HEK293 (cell line): ENCODE measurements at regions not wholly inside any gene's neighbourhood (a gene's known extent, or its start where the extent isn't known, plus 50 kb on each side); places are given as distances from the start of the nearest gene placed in this dataset.

Experiments used
- CTCF ChIA-PET: fragments of 350-600 bp; formaldehyde crosslinking; extraction: SDS; loops from one replicate; lab custom pipeline; 2021; ENCODE audit warnings: antibody characterized with exemption; lab: Yijun Ruan, JAX
- POLR2A ChIA-PET: fragments of 300-600 bp; formaldehyde crosslinking; extraction: SDS; loops from one replicate; lab custom pipeline; 2020; ENCODE audit warnings: antibody characterized with exemption, inconsistent platforms; lab: Yijun Ruan, JAX
- H3K27ac ChIP-seq: fragments of 200-500 bp; sonication (Bioruptor generic); 2 replicates; pipeline ENCODE4 v1.5.1; 2014; ENCODE audit warnings: low read depth, low read length, control low read depth, inconsistent platforms; ENCODE audit errors: extremely low read depth
- H3K36me3 ChIP-seq, 2 experiments: fragments of 200-500 bp in 1 of 2; sonication (Bioruptor generic) in 1 of 2; 1 replicate in 1 of 2; 2 replicates in 1 of 2; pipeline ENCODE4 v1.5.1; 2014 to 2017; ENCODE audit warnings: inconsistent platforms in 2 of 2, low read length in 2 of 2; ENCODE audit not compliant: control insufficient read depth in 2 of 2, insufficient read depth in 1 of 2
- H3K4me1 ChIP-seq: fragments of 200-500 bp; sonication (Bioruptor generic); 2 replicates; pipeline ENCODE4 v1.5.1; 2014; ENCODE audit warnings: mild to moderate bottlenecking, low read length, inconsistent platforms; ENCODE audit not compliant: control insufficient read depth, insufficient read depth
- H3K4me3 ChIP-seq: 2 replicates; pipeline ENCODE4 v1.5.1; 2011; ENCODE audit warnings: low read depth, mild to moderate bottlenecking, control low read depth, low read length, moderate library complexity
- H3K9me3 ChIP-seq: fragments of 200-500 bp; sonication (Bioruptor generic); 2 replicates; pipeline ENCODE4 v1.5.1; 2014; ENCODE audit warnings: low read depth, low read length, inconsistent platforms; ENCODE audit not compliant: control insufficient read depth, insufficient read depth
- FEZF1 ChIP-seq: fragments of 450-650 bp; formaldehyde crosslinking; IDR thresholded peaks from 2 replicates; pipeline ENCODE4 v1.5.1; 2016; ENCODE audit warnings: missing biosample characterization, missing genetic modification characterization
- GLI2 ChIP-seq: fragments of 450-650 bp; formaldehyde crosslinking; IDR thresholded peaks from 2 replicates; pipeline ENCODE4; 2017; ENCODE audit warnings: missing biosample characterization, missing genetic modification characterization, low read depth, borderline replicate concordance
- KLF7 ChIP-seq: fragments of 450-650 bp; formaldehyde crosslinking; IDR thresholded peaks from 2 replicates; pipeline ENCODE4 v1.5.1; 2016; ENCODE audit warnings: missing biosample characterization, missing genetic modification characterization, borderline replicate concordance
- KLF8 ChIP-seq: fragments of 450-650 bp; formaldehyde crosslinking; IDR thresholded peaks from 2 replicates; pipeline ENCODE4 v1.5.1; 2016; ENCODE audit warnings: missing biosample characterization, missing genetic modification characterization
- KLF9 ChIP-seq: fragments of 450-650 bp; formaldehyde crosslinking; IDR thresholded peaks from 2 replicates; pipeline ENCODE4 v1.5.1; 2016; ENCODE audit warnings: missing biosample characterization, missing genetic modification characterization, low read depth
- MEIS1 ChIP-seq: sonication (generic); formaldehyde crosslinking; IDR thresholded peaks from 2 replicates; pipeline ENCODE4 v1.8.1; 2022; ENCODE audit warnings: missing genetic modification reagents, mild to moderate bottlenecking, borderline replicate concordance
- ZBTB20 ChIP-seq: fragments of 450-650 bp; formaldehyde crosslinking; IDR thresholded peaks from 2 replicates; pipeline ENCODE4 v1.5.1; 2016; ENCODE audit warnings: missing biosample characterization, missing genetic modification characterization
- ZEB2 ChIP-seq: fragments of 450-650 bp; formaldehyde crosslinking; IDR thresholded peaks from 2 replicates; pipeline ENCODE4 v1.5.1; 2016; ENCODE audit warnings: missing biosample characterization, missing genetic modification characterization
- ZFHX2 ChIP-seq: fragments of 450-650 bp; formaldehyde crosslinking; conservative IDR thresholded peaks from 2 replicates; pipeline ENCODE4 v1.5.1; 2016; ENCODE audit warnings: missing biosample characterization, missing genetic modification characterization
- ZFP3 ChIP-seq: fragments of 450-650 bp; formaldehyde crosslinking; IDR thresholded peaks from 2 replicates; pipeline ENCODE4 v1.5.1; 2016; ENCODE audit warnings: low read depth, missing biosample characterization, missing genetic modification characterization
- ZNF138 ChIP-seq: fragments of 450-650 bp; formaldehyde crosslinking; IDR thresholded peaks from 2 replicates; pipeline ENCODE4 v1.5.1; 2016; ENCODE audit warnings: missing biosample characterization, missing genetic modification characterization, borderline replicate concordance
- ZNF146 ChIP-seq: fragments of 450-650 bp; formaldehyde crosslinking; IDR thresholded peaks from 2 replicates; pipeline ENCODE4 v1.5.1; 2016; ENCODE audit warnings: missing biosample characterization, missing genetic modification characterization
- ZNF19 ChIP-seq: fragments of 450-650 bp; formaldehyde crosslinking; IDR thresholded peaks from 2 replicates; pipeline ENCODE4; 2016; ENCODE audit warnings: missing biosample characterization, missing genetic modification characterization, low read depth
- ZNF221 ChIP-seq: fragments of 450-650 bp; formaldehyde crosslinking; IDR thresholded peaks from 2 replicates; pipeline ENCODE4 v1.5.1; 2017; ENCODE audit warnings: missing biosample characterization, missing genetic modification characterization, borderline replicate concordance
- ZNF24 ChIP-seq: fragments of 450-650 bp; formaldehyde crosslinking; IDR thresholded peaks from 2 replicates; pipeline ENCODE4 v1.5.1; 2016; ENCODE audit warnings: missing biosample characterization, missing genetic modification characterization
- ZNF248 ChIP-seq: fragments of 450-650 bp; formaldehyde crosslinking; IDR thresholded peaks from 2 replicates; pipeline ENCODE4 v1.5.1; 2017; ENCODE audit warnings: missing biosample characterization, missing genetic modification characterization
- ZNF302 ChIP-seq: fragments of 450-650 bp; formaldehyde crosslinking; IDR thresholded peaks from 2 replicates; pipeline ENCODE4 v1.5.1; 2016; ENCODE audit warnings: missing biosample characterization, missing genetic modification characterization, low read depth
- ZNF530 ChIP-seq: fragments of 450-650 bp; formaldehyde crosslinking; IDR thresholded peaks from 2 replicates; pipeline ENCODE4 v1.5.1; 2016; ENCODE audit warnings: low read depth, missing biosample characterization, missing genetic modification characterization
- ZNF585B ChIP-seq: fragments of 450-650 bp; formaldehyde crosslinking; IDR thresholded peaks from 2 replicates; pipeline ENCODE4 v1.5.1; 2016; ENCODE audit warnings: missing biosample characterization, missing genetic modification characterization
- ZNF596 ChIP-seq: fragments of 450-650 bp; IDR thresholded peaks from 2 replicates; pipeline ENCODE4 v1.5.0; 2018; ENCODE audit warnings: missing biosample characterization, mild to moderate bottlenecking, missing genetic modification characterization, moderate library complexity
- ZNF785 ChIP-seq: fragments of 450-650 bp; formaldehyde crosslinking; IDR thresholded peaks from 2 replicates; pipeline ENCODE4 v1.5.1; 2016; ENCODE audit warnings: missing biosample characterization, missing genetic modification characterization
- TF ChIP-seq, protein P1 (sequence below): fragments of 450-650 bp; formaldehyde crosslinking; IDR thresholded peaks from 2 replicates; pipeline ENCODE4 v1.5.1; 2016; ENCODE audit warnings: missing biosample characterization, missing genetic modification characterization
- TF ChIP-seq, protein P2 (sequence below): fragments of 450-650 bp; formaldehyde crosslinking; IDR thresholded peaks from 2 replicates; pipeline ENCODE4 v1.5.1; 2016; ENCODE audit warnings: missing biosample characterization, missing genetic modification characterization
- TF ChIP-seq, protein P3 (sequence below): fragments of 450-650 bp; formaldehyde crosslinking; IDR thresholded peaks from 2 replicates; pipeline ENCODE4 v1.5.1; 2016; ENCODE audit warnings: missing biosample characterization, missing genetic modification characterization
- TF ChIP-seq, protein P4 (sequence below): fragments of 450-650 bp; formaldehyde crosslinking; IDR thresholded peaks from 2 replicates; pipeline ENCODE4 v1.5.1; 2016; ENCODE audit warnings: missing biosample characterization, missing genetic modification characterization, borderline replicate concordance

DNA sequence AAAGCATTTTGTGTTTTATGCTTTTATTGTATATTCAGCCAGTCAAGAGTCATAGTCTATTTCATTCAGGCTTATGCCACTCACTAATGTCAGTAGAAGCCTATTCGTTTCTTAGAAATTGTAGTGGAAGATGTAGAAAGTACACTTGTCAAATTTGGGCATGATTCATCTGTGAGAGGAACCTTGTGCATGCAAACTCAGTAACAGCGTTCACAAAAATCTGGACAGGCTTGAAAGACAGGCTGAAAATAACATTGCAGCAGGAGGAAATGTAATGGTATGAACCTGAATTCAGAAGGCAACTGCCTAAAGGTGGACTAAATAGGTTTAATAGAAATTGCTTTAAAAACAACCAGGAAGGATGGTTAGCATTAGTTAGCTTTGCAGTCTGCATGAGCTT, 213.5 kb downstream of the CMPK2 start (continued):
- no peak for TF ChIP-seq ZNF248 (tag by site-specific recombination)
- TF ChIP-seq ZNF596 (tag by site-specific recombination) = no peak
- no peak for TF ChIP-seq KLF7 (tag by site-specific recombination)
- TF ChIP-seq KLF9 = no peak
- no peak for TF ChIP-seq ZEB2 (tag by site-specific recombination)
- no peak for TF ChIP-seq KLF8 (tag by site-specific recombination)
- TF ChIP-seq, all 188 proteins: peak for 0

DNA sequence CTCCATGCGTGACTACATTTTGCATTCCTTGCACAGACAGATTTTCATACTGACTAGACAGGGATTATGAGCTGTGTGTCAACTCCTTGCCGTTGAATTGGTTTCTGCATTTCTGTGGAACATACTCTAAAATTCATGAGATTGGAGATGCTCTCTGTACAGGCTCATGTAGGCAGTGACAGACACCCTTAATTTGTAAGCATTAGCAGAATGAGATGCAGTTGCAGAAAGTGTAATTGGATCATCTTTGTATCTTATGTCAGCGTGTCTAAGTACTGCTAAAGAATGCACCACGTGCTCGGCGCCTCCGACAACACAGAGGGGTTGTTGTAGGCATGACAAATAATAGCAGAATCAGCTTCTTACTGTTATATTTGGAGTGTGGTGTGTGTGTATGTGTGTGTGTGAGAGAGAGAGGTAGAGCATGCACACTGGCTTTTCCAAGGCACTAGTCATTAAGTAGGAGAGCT, 212.4 kb downstream of the CMPK2 start:
- POLR2A ChIA-PET = no interaction called here
- Histone ChIP-seq H3K27ac (no peak overlapping the region), H3K4me3 (no peak overlapping the region), H3K36me3 (no peaks in the 10 kb centered on the region), H3K4me1 (no peaks in the 10 kb centered on the region), H3K9me3 (no peaks in the 10 kb centered on the region)
- CTCF ChIA-PET = no interaction called here
- no peak for TF ChIP-seq ZNF302 (tag by site-specific recombination)
- TF ChIP-seq ZFHX2 = no peak
- TF ChIP-seq ZNF19 (tag by site-specific recombination) = no peak
- TF ChIP-seq, protein P1, sequence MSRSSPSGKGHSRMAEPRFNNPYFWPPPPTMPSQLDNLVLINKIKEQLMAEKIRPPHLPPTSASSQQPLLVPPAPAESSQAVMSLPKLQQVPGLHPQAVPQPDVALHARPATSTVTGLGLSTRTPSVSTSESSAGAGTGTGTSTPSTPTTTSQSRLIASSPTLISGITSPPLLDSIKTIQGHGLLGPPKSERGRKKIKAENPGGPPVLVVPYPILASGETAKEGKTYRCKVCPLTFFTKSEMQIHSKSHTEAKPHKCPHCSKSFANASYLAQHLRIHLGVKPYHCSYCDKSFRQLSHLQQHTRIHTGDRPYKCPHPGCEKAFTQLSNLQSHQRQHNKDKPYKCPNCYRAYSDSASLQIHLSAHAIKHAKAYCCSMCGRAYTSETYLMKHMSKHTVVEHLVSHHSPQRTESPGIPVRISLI (tag by site-specific recombination) = no peak
- no peak for TF ChIP-seq ZNF138 (tag by site-specific recombination)
- no peak for TF ChIP-seq ZNF24 (tag by site-specific recombination)
- TF ChIP-seq, protein P2, sequence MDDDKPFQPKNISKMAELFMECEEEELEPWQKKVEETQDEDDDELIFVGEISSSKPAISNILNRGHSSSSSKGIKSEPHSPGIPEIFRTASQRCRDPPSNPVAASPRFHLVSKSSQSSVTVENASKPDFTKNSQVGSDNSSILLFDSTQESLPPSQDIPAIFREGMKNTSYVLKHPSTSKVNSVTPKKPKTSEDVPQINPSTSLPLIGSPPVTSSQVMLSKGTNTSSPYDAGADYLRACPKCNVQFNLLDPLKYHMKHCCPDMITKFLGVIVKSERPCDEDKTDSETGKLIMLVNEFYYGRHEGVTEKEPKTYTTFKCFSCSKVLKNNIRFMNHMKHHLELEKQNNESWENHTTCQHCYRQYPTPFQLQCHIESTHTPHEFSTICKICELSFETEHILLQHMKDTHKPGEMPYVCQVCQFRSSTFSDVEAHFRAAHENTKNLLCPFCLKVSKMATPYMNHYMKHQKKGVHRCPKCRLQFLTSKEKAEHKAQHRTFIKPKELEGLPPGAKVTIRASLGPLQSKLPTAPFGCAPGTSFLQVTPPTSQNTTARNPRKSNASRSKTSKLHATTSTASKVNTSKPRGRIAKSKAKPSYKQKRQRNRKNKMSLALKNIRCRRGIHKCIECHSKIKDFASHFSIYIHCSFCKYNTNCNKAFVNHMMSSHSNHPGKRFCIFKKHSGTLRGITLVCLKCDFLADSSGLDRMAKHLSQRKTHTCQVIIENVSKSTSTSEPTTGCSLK = no peak
- no peak for TF ChIP-seq GLI2 (tag by site-specific recombination)
- TF ChIP-seq ZNF785 = no peak
- TF ChIP-seq ZNF146 = no peak
- TF ChIP-seq MEIS1 = no peak
- no peak for TF ChIP-seq ZNF221
- TF ChIP-seq ZNF585B (tag by site-specific recombination) = no peak
- TF ChIP-seq ZNF530 (tag by site-specific recombination) = no peak
- no peak for TF ChIP-seq ZFP3
- TF ChIP-seq FEZF1 (tag by site-specific recombination) = no peak
- TF ChIP-seq, protein P3, sequence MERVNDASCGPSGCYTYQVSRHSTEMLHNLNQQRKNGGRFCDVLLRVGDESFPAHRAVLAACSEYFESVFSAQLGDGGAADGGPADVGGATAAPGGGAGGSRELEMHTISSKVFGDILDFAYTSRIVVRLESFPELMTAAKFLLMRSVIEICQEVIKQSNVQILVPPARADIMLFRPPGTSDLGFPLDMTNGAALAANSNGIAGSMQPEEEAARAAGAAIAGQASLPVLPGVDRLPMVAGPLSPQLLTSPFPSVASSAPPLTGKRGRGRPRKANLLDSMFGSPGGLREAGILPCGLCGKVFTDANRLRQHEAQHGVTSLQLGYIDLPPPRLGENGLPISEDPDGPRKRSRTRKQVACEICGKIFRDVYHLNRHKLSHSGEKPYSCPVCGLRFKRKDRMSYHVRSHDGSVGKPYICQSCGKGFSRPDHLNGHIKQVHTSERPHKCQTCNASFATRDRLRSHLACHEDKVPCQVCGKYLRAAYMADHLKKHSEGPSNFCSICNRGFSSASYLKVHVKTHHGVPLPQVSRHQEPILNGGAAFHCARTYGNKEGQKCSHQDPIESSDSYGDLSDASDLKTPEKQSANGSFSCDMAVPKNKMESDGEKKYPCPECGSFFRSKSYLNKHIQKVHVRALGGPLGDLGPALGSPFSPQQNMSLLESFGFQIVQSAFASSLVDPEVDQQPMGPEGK = no peak
- TF ChIP-seq, protein P4, sequence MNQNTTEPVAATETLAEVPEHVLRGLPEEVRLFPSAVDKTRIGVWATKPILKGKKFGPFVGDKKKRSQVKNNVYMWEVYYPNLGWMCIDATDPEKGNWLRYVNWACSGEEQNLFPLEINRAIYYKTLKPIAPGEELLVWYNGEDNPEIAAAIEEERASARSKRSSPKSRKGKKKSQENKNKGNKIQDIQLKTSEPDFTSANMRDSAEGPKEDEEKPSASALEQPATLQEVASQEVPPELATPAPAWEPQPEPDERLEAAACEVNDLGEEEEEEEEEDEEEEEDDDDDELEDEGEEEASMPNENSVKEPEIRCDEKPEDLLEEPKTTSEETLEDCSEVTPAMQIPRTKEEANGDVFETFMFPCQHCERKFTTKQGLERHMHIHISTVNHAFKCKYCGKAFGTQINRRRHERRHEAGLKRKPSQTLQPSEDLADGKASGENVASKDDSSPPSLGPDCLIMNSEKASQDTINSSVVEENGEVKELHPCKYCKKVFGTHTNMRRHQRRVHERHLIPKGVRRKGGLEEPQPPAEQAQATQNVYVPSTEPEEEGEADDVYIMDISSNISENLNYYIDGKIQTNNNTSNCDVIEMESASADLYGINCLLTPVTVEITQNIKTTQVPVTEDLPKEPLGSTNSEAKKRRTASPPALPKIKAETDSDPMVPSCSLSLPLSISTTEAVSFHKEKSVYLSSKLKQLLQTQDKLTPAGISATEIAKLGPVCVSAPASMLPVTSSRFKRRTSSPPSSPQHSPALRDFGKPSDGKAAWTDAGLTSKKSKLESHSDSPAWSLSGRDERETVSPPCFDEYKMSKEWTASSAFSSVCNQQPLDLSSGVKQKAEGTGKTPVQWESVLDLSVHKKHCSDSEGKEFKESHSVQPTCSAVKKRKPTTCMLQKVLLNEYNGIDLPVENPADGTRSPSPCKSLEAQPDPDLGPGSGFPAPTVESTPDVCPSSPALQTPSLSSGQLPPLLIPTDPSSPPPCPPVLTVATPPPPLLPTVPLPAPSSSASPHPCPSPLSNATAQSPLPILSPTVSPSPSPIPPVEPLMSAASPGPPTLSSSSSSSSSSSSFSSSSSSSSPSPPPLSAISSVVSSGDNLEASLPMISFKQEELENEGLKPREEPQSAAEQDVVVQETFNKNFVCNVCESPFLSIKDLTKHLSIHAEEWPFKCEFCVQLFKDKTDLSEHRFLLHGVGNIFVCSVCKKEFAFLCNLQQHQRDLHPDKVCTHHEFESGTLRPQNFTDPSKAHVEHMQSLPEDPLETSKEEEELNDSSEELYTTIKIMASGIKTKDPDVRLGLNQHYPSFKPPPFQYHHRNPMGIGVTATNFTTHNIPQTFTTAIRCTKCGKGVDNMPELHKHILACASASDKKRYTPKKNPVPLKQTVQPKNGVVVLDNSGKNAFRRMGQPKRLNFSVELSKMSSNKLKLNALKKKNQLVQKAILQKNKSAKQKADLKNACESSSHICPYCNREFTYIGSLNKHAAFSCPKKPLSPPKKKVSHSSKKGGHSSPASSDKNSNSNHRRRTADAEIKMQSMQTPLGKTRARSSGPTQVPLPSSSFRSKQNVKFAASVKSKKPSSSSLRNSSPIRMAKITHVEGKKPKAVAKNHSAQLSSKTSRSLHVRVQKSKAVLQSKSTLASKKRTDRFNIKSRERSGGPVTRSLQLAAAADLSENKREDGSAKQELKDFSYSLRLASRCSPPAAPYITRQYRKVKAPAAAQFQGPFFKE = no peak
- TF ChIP-seq ZBTB20 (tag by site-specific recombination) = no peak
